ENCODE measurements at regions not wholly inside any gene's neighbourhood (a gene's known extent, or its start where the extent isn't known, plus 50 kb on each side); places are given as distances from the start of the nearest gene placed in this dataset.
"Not testable (repeated sequence)": the region's sequence is repeated elsewhere in the genome, so short reads cannot be mapped to it uniquely, and the experiment has no call there.

DNA sequence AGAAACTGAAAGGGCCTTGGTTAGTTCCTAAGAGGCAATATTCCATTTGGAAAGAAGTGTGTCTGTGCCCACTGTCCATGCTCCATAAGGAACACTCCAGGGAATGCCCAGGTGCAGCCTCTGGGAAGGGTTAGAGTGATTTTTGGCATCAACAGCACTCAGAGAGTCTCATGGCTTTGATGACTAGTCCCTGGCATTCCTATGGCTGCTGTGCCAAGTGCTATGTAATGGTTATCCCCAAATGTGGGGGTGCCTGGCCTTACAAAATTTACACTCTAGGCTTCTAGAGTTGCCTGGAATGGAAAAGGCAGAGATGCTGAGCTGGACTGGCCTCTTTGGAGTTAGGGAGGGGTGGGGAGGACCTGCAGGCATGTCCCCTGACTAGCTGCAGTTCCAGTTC, 75.0 kb upstream of the BCAR3 start:
- intact Hi-C loops (cut with DNase I), result no loop called here
- TF ChIP-seq, protein P1, sequence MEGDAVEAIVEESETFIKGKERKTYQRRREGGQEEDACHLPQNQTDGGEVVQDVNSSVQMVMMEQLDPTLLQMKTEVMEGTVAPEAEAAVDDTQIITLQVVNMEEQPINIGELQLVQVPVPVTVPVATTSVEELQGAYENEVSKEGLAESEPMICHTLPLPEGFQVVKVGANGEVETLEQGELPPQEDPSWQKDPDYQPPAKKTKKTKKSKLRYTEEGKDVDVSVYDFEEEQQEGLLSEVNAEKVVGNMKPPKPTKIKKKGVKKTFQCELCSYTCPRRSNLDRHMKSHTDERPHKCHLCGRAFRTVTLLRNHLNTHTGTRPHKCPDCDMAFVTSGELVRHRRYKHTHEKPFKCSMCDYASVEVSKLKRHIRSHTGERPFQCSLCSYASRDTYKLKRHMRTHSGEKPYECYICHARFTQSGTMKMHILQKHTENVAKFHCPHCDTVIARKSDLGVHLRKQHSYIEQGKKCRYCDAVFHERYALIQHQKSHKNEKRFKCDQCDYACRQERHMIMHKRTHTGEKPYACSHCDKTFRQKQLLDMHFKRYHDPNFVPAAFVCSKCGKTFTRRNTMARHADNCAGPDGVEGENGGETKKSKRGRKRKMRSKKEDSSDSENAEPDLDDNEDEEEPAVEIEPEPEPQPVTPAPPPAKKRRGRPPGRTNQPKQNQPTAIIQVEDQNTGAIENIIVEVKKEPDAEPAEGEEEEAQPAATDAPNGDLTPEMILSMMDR (IDR thresholded peaks at IDR 0.05), result no peak

DNA sequence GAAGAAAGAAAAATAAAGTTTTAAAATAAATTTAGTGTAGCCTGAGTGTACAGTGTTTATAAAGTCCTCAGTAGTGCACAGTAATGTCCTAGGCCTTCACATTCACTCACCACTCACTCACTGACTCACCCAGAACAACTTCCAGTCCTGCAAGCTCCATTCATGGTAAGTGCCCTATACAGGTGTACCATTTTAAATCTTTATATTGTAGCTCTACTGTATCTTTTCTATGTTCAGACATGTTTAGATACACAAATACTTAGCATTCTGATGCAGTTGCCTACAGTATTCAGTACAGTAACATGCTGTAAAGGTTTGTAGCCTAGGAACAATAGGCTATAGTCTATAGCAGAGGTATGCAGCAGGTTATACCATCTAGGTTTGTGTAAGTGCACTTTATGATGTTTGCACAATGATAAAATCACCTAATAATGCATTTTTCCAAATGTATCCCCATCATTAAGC, 73.6 kb upstream of the BCAR3 start:
- H3K36me3 ChIP-seq (ENCODE audit: insufficient read depth in 1 of 2, low read depth in 1 of 2); H3K27ac ChIP-seq; H3K4me3 ChIP-seq; DNase-seq; H3K9me3 ChIP-seq; ATAC-seq; H3K27me3 ChIP-seq (ENCODE audit: insufficient read depth in 3 of 3, low read length in 2 of 3); intact Hi-C loops (cut with DNase I): not testable (repeated sequence)
- peaks cover 26% of the 10 kb centered on the region for H3K4me1 ChIP-seq

More for the DNA sequence above, 75.0 kb upstream of the BCAR3 start:
- Histone ChIP-seq H3K27ac (no peak overlapping the region), H3K36me3 (ENCODE audit: insufficient read depth in 1 of 2, low read depth in 1 of 2) (no peaks in the 10 kb centered on the region), H3K27me3 (ENCODE audit: insufficient read depth in 3 of 3, low read length in 2 of 3) (no peaks in the 10 kb centered on the region), H3K9me3 (no peaks in the 10 kb centered on the region), H3K4me3 (no peak overlapping the region), H3K4me1 (peaks cover 16% of the 10 kb centered on the region)
- no peak for ATAC-seq
- DNase-seq, result no peak

DNA sequence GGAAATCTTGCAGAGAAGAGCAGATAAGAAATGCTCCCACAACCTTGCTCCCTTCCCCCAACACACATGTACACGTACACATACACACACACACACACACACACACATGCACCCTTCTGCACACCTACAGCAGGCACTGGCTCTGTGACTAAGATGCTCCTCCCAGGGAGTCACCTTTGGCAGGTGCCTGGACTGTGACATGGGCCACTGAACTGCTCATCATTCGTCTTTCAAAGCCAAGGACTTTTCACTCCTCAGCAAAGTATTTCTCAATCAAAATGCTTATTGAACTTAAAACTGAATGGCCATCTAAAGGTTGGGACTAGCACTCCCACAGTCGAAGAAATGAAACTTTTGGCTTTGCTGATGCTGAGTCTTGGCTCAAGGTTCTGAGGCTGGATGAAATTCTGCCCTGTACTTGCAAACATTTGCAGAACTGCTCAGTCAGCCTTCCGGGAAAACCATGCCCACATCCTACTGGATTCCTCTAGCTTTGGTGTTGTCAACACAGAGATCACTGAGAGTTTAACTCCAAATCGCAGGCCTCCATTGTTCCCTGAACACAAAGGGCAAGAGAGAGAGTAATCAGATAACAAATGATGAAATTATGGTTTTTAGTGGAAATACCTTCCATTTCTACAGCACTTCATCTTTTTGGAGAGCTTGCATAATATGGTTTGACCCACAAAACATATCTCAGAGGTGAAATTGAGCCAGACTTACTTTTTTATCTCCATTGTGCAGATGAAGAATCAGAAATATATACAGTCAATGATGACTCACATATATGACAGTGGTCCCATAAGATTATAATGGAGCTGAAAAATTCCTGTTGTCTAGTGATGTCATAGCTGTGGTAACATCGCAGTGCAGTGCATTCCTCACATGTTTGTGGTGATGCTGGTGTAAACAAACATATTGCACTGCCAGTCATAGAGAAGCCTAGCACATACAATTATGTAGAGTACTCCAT, 72.4 kb upstream of the BCAR3 start:
- H3K4me1 ChIP-seq, result peaks cover 31% of the 10 kb centered on the region
- TF ChIP-seq, protein P1 (IDR thresholded peaks at IDR 0.05), result no peak
- H3K4me3 ChIP-seq, result no peak overlapping the region
- no peaks in the 10 kb centered on the region for H3K9me3 ChIP-seq
- no peak for DNase-seq
- no peaks in the 10 kb centered on the region for H3K36me3 ChIP-seq (ENCODE audit: insufficient read depth in 1 of 2, low read depth in 1 of 2)
- WGBS, 3 donors, result 51 to 62% (median 53%) methylated on average over 6 of the region's 6 CpGs
- intact Hi-C loops (cut with DNase I), result no loop called here
- ATAC-seq, result no peak
- no peak overlapping the region for H3K27ac ChIP-seq
- no peaks in the 10 kb centered on the region for H3K27me3 ChIP-seq (ENCODE audit: insufficient read depth in 3 of 3, low read length in 2 of 3)

DNA sequence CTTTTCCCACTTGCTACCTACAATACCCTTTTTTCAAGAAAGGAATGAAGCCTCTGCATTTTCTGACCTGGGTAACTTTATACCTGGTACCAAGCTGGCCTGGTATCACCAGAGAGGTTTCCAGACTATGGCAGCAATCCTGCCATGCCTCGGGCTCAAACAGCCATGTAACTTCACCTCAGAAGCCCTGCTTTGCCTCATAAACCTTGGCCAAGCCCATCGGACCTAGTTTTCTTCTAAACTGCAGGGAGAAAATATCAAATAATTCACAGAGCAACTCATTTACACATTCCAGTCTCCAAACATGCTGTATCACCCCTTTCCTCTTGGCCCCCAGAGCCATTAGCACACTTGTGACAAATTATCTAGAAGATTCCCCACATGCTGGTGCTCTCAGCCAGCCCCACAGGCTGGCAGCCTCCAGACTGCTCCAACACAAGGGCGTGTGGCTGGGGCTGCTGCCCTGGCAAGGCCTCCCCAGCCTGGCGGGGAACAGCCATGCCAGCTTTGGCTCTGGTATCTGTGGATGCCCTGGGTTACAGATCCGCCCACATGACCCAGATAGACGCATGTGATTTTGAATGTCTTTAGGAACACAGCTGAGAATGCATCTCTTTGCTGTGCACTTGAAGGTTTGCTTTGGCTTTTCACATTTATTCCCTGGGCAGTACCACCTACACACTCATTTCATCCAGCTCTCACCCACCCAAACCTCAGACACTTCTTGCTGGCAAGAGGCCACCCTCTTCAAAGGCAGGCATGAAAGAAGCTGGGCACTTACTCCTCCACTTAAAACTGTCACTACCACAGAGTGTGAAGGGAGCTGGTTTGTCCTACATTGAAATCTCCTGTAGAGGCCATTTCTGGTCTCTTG, 70.0 kb upstream of the BCAR3 start:
- H3K4me3 ChIP-seq, result no peak overlapping the region
- H3K4me1 ChIP-seq, result peaks cover 29% of the 10 kb centered on the region
- H3K27me3 ChIP-seq (ENCODE audit: insufficient read depth in 3 of 3, low read length in 2 of 3), result no peaks in the 10 kb centered on the region
- no peaks in the 10 kb centered on the region for H3K9me3 ChIP-seq
- peak; percentile 89 to 97 (median 96) for ATAC-seq
- DNase-seq, result peak; percentile 46 to 74
- peak overlapping the region; percentile 50 for H3K27ac ChIP-seq
- no peaks in the 10 kb centered on the region for H3K36me3 ChIP-seq (ENCODE audit: insufficient read depth in 1 of 2, low read depth in 1 of 2)
- TF ChIP-seq, protein P1 (IDR thresholded peaks at IDR 0.05), result no peak
- 24 to 39% (median 30%) methylated on average over 6 of the region's 6 CpGs for WGBS, 3 donors
- intact Hi-C loops (cut with DNase I), result no loop called here

DNA sequence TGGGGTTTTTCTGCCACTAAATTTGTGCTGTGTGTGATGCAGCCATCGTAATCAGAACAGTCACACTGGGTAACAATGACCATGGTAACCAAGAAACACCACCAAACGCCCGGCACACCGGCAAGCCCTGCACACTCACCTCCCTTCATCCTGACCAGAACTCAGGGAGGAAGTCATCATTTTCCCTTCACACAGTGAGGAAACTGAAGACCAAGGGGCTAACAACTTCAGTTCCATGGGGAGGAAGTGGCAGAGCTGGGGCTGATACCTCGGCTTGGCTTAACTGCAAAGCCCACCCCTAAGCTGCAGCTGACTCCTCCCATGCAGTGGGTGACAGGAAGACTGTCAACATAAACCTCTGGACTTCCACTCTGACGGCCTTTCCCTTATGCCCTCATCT, 69.3 kb upstream of the BCAR3 start:
- intact Hi-C loops (cut with DNase I), result no loop called here
- Histone ChIP-seq H3K27me3 (ENCODE audit: insufficient read depth in 3 of 3, low read length in 2 of 3) (no peaks in the 10 kb centered on the region), H3K4me1 (peaks cover 29% of the 10 kb centered on the region), H3K27ac (peak overlapping the region; percentile 50), H3K36me3 (ENCODE audit: insufficient read depth in 1 of 2, low read depth in 1 of 2) (no peaks in the 10 kb centered on the region), H3K4me3 (no peak overlapping the region), H3K9me3 (no peaks in the 10 kb centered on the region)
- DNase-seq (no peak), ATAC-seq (peak in 3 of 4 donors; percentile 5 to 14 (median 11))
- 52 to 59% (median 52%) methylated on average over 6 of the region's 6 CpGs for WGBS, 3 donors
- TF ChIP-seq, protein P1 (IDR thresholded peaks at IDR 0.05), result no peak
